GM12892 (cell line): ENCODE measurements at regions not wholly inside any gene's neighbourhood (a gene's known extent, or its start where the extent isn't known, plus 50 kb on each side); places are given as distances from the start of the nearest gene placed in this dataset.
A peak's percentile ranks its signal among the peaks of the same experiment; 100 is the strongest.

Experiments used
- DNase-seq: peaks from one replicate; pipeline ENCODE4 v3.0.0; 2011; ENCODE audit not compliant: insufficient read length
- FAIRE-seq: peaks from 2 replicates; lab custom pipeline; 2011; peaks lifted over from hg19 to GRCh38; lab: Jason Lieb, UNC
- POLR2A ChIP-seq: IDR thresholded peaks from 2 replicates; pipeline ENCODE4 v1.6.1; 2011; ENCODE audit warnings: low read depth, low read length, control low read depth
- POLR2AphosphoS5 ChIP-seq: IDR thresholded peaks from 2 replicates; pipeline ENCODE4 v1.6.1; 2011; ENCODE audit warnings: low read depth, low read length, control low read depth
- TAF1 ChIP-seq: IDR thresholded peaks from 2 replicates; pipeline ENCODE4 v1.6.1; 2011; ENCODE audit warnings: low read depth, mild to moderate bottlenecking, control low read depth, low read length, borderline replicate concordance

- TF ChIP-seq POLR2A (no peak), TAF1 (no peak), POLR2AphosphoS5 (no peak)
- FAIRE-seq (peak; percentile 70), DNase-seq (no peak)
Observed at GRCh38 chr11:119484741-119485605, 62.0 kb upstream of the THY1 start.

DNA sequence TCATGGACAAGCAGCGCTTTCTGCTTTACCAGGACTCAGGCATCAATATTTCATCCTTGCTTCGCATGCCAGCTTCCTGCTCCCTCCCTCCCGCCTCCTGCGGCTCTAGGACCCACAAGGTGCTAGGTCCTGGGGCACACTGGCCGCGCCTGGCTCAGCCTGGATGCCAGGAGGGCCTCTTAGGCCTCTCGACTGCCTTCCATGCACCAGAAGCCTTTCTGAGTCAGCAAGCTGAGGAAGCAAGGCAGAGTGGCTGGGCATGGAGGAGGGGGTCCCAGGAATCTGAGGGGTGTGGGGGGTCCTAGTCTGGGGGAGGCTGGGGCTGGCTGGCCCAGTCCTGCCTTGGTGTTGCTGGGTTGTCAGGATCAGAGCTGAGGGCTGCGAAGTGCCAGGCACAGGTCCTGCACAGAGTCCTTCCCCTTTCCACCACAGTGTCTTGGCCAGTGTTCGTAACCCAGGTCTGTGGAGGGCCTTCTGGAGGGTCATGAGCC is 61.0 kb upstream of the THY1 start:
- FAIRE-seq (no peak), DNase-seq (no peak)
- TF ChIP-seq TAF1 (no peak), POLR2A (no peak), POLR2AphosphoS5 (no peak)

DNA sequence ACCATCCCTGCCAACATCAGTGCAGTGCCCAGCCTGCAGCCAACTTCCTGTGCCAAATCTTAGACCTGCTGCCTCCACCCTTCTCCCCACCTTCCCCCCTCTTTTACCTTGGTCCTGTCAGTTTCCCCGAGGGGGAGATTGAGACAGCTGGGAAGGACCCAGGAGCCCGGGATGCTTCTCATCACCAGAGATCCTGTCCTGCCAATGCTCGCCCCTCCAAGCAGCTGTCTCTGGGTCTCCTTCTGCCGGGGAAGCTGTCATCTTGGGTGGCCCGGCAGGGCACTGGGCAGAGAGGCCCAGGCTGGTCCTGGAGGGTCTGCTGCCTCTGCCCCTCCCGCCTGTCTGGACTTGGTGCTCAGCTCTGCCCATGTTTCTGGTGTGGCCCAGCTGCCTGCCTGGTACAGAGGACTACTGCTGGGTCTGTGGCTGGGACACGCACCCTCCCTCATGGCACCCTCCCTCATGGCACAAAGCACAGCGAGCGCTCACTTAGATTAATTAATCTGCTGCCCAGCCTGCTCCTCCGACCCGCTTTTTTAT is 60.4 kb upstream of the THY1 start:
- DNase-seq (no peak), FAIRE-seq (no peak)
- TF ChIP-seq TAF1 (no peak), POLR2AphosphoS5 (no peak), POLR2A (no peak)

GRCh38 chr11:119482521-119483011 is 59.6 kb upstream of the THY1 start:
- DNase-seq (no peak), FAIRE-seq (no peak)
- TF ChIP-seq POLR2AphosphoS5: no peak
- no peak for TF ChIP-seq TAF1
- no peak for TF ChIP-seq POLR2A

- DNase-seq (no peak), FAIRE-seq (no peak)
- TF ChIP-seq POLR2AphosphoS5: no peak
- no peak for TF ChIP-seq POLR2A
- TF ChIP-seq TAF1: no peak
Observed at GRCh38 chr11:119481667-119482400, 58.9 kb upstream of the THY1 start.

GRCh38 chr11:119481021-119481666 is 58.2 kb upstream of the THY1 start:
- FAIRE-seq: peak; percentile 92
- DNase-seq: peak; percentile 87
- TF ChIP-seq POLR2A (no peak), POLR2AphosphoS5 (no peak), TAF1 (no peak)

DNA sequence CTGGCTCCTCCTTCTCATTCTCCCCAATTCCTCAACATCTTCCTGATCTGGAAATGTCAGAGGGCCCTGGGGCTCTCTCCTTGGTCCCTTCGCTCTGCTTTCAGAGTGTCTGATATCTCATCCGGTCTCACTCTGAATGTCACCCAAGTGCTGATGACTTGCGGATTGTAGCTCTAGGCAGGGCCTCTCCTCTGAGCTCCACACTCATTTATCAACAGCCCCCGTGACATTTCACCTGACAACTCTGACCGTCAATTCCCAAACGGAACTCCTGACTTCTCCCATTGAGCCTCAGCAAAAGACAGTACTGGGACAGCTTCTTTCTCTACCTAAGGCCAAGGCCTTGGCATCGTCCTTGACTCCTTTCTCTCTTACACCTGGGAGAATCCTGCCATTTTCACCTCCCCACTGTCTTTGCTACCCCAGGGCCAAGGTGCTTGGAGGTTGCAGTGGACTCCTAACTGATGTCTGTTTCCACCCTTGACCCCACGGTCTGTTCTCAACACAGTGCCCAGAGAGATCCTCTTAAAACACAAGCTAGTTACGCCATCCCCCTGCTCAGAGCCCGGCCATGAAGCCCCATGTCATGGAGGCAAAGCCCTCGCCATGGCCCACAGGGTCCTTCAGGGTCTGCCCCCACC is 57.5 kb upstream of the THY1 start:
- TF ChIP-seq POLR2AphosphoS5: no peak
- TF ChIP-seq TAF1: no peak
- no peak for TF ChIP-seq POLR2A
- DNase-seq (no peak), FAIRE-seq (peak; percentile 48)

GRCh38 chr11:119479685-119480275 is 56.8 kb upstream of the THY1 start:
- DNase-seq (no peak), FAIRE-seq (peak; percentile 80)
- TF ChIP-seq POLR2A: no peak
- TF ChIP-seq TAF1: no peak
- TF ChIP-seq POLR2AphosphoS5: no peak

GRCh38 chr11:119478711-119479285 is 55.8 kb upstream of the THY1 start:
- DNase-seq (no peak), FAIRE-seq (peak; percentile 48)
- no peak for TF ChIP-seq POLR2A
- no peak for TF ChIP-seq POLR2AphosphoS5
- no peak for TF ChIP-seq TAF1

DNA sequence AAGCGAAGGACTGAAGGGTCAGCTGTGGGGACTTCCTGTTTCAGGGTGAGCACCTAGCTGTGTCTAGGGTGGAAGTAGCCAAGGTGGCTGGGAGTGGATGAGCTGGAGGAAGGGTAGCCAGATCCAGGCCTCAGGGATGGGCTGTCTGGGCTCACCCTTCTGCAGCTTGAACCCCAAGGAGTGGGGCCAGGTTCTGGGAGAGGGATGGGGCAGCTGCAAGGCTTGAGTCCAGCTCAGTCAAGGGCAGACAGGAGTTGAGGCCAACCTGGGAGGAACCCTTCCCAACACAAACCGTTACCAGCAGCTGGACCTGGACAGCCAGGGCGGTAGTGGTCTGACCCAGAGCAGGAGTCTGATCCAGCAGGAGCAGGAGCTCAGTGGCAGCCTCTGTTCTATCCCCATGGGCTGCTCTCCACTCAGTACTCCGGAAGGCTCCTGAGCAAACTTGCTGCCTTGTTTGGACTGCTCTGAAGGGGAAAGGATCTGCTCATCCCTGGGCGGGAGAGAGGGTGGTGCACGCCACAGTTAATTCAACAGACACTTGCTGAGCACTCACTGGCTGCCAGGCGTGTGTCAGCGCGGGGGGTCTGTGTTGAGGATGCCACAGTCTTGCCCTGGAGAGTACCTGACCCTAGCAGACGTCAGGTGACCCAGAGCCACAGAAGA is 53.8 kb upstream of the THY1 start:
- no peak for TF ChIP-seq TAF1
- TF ChIP-seq POLR2AphosphoS5: no peak
- TF ChIP-seq POLR2A: no peak

DNA sequence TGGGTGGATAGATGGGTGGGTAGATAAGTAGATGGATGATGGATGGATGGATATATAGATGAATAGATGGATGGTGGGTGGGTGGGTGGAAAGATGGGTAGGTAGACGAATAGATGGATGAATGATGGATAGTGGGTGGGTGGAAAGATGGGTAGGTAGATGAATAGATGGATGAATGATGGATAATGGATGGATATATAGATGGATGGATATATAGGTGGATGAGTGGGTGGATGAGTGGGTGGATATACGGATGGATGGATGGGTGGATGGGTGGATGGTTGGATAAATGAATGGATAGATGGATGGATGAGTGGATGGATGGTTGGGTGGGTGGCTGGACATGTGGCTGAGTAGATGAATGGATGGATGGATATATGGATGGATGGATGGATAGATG is 53.1 kb upstream of the THY1 start:
- DNase-seq: no peak
- FAIRE-seq: no peak
- no peak for TF ChIP-seq POLR2AphosphoS5
- TF ChIP-seq POLR2A: no peak
- TF ChIP-seq TAF1: no peak

More for the DNA sequence above, 53.8 kb upstream of the THY1 start:
- DNase-seq (no peak), FAIRE-seq (no peak)
